Amniotic stem cell (primary cell): ENCODE measurements at regions not wholly inside any gene's neighbourhood (a gene's known extent, or its start where the extent isn't known, plus 50 kb on each side); places are given as distances from the start of the nearest gene placed in this dataset.
"Not testable (repeated sequence)": the region's sequence is repeated elsewhere in the genome, so short reads cannot be mapped to it uniquely, and the experiment has no call there.

ENCODE experiments used
- DNase-seq: peaks from one replicate; lab custom pipeline; 2025; lab: John Stamatoyannopoulos, UW

DNA sequence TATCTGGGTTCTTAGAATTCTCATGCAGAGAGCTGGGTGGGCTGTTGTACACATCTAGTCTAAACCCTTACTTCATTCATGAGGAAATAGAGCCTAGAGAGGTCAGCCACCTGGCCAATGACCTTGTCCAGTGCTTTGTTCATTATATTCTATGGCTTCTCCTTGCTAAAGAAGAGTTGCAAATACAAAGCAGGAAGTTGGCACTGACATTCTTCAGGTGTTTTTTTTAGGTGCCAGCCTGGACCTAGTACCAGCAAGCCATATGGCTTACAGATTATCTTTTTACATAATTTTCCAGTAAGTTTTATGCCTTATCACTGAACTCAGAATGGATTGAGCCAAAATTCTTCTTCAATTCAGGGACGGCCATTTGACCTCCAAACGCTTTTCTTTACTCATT is 54.7 kb upstream of the PGM2 start:
- DNase-seq: no peak

DNA sequence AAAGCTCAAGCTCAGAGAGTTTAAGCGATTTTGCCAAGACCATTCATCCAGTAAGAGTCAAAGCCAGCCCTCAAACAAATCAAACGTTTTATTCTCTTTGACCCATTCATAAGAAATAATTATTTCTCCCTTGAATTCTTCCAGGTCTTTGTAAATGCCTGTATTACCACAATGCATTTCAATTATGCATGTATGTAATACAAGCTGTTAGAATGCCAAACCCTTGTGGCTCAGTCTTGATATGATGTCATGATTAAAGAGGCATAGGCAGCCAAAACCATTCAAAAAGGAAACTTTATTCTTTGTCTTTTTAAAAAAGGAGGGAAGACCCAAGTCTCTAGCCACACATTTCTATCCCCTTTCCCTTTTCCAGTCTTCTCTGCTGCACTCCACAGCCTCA is 56.5 kb upstream of the PGM2 start:
- no peak for DNase-seq

DNA sequence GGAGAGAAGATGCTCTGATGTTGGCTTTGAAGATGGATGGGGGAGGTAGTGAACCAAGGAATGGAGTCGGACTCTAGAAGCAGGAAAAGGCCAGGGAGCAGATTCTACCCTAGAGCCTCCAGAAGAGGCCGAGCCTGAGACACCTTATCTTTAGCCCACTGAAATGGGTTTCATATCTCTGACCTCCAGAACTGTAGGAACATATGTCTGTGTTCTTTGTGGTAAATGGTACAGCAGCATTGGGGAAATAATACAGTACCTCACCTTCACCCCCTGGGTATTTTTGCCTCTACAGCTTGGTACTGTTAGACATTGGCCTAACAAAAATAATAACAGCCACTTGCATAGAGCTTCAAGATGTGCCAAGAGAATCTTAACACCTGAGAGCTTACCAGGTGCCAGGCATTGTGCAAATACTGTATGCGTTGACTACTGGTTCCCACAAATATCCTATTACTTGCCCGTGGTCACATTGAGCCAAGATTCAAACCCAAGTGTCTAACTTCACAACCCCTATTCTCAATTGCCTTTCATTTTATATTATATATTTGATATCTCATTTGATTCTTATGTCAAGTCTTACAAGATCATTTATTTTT is 57.0 kb upstream of the PGM2 start:
- DNase-seq: no peak

DNA sequence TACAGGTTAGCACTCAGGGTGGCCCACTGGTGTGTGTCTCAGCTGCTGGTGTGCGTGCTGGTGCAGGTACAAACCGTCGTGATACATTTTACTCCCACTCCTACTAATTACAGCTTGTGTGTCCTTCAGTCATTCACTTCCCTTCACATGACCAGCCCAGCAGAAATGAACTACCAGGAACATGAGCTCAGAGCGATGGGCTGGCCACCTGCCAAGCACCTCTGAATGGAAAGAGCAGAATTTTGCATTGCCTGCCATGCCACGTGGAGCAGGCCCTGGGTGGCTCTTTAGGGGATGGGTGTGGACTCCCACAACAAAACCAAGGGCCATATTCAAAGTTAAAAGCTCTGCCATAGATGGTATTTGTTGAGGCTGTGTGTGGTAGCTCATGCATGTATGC is 58.9 kb upstream of the PGM2 start:
- DNase-seq: no peak

DNA sequence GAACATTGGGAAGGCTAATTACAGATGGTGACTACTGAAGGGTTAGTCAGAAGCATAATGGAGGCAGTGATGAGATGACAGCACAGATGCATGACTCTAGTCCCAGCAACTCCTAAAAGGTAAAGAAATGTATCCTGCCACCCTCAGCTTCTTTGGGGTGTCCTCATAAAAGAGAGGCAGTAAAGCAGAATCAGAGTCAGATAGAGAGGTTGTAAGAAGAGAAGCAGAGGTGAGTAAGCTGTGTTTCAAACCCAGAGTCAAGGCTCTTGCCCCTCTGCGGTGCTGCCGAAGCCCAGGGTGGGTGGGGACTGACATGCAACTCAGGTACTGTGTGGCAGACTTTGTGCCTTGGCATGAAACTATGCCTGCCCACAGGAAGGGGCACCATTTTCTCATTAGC is 59.5 kb upstream of the PGM2 start:
- DNase-seq: no peak

DNA sequence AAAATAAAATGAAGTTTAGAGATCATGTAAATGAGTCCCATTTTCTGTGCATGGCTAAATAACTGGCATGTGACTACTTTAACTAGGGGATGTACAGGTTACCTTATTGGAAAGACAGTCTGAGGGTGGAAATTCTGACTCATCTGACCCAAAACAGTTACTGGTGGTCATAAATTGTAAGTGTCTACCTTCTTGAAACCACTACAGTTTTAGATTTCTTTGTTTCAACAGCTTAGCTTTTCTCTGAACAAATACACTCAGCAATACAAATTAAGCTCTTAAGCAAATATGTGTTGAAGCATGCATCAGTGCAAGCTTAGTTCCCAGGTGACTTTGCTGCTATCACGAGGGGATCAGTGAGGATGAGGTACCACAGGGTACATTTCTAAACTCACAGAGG is 60.7 kb upstream of the PGM2 start:
- no peak for DNase-seq

DNA sequence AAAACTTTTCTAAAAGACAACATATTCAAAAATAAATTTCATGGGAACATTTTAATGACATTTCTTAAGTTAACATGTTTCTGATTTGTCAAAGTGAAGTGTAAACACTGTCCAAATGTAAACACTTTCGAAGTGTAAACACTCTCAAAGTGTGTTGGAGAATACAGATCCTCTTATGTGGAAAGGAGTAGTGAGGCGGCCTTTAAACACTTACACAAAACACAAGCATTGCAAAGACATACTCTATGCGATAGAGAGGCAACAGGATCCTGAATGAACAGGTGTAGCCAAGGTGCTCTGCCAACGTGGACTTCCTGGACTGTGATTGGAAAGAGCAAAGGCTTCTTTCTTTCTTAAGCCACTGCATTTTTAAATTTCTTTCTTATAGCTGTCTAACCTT is 62.7 kb upstream of the PGM2 start:
- no peak for DNase-seq

DNA sequence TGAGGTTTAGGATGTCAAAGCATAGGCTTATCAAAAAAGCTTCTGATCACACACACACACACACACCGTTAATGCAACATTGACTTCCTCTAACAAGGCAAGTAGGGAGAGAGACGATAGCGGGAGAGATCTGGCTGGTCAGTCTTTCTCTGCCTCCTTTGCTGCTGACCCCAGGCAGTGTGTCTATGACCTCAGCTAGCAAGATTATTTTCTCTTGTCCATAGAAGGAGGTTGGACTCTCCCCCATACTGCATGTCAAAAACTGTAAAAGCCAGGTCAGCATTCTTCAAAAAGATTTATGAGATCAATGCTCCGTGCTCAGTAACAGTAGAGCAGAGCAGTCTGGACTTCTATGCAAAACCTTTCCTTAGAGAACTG is 63.5 kb upstream of the PGM2 start:
- no peak for DNase-seq

DNA sequence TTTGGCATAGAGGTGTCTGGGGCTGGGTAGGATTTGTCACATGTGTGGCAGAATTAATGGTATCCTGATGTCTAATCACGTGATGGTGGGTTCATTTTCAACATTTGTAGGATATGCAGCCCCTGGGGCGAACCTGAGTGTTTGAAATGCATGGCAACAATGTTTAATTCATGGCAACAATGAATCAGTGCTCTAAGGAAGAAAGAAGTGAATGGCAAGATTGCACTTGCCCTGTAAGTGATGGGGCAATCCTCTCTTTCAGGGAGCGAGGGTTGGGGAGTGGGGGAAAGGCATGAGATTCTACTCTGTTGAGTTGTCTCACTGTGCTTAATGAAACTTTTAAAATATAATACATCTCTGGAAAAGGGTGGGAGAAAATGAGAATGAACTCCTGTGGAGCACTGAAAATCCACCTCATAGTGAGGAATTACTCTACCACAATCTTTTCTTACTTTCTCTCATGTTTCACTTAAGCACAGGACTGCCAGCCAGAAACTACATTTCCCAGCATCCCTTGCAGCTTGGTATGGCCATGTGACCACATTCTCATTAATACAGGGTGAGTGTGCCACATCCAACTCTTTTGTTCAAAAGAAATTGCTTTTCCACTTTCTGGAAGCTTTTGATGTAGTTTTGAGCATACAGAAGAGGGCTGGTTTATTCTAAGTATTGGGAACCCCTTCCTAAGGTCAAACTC is 64.0 kb upstream of the PGM2 start:
- no peak for DNase-seq

DNA sequence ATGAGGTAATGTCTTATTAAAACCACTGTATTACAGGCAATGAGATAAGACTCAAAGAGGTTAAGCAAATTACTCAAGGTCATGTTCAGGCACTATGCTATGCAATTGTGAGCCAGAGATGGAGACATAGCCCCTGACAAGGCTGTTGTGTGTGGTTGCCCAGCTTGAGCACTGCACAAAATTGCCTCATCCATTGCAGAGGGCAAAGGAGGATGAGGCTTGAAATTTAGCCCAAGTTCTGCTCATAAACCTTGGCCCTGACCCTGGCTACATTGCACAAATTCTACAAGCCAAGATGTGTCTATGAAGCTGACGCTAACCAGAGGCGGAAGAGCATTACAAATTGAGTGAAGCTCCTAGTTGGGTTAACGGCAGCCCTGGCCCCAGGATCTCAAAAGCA is 65.6 kb upstream of the PGM2 start:
- no peak for DNase-seq

DNA sequence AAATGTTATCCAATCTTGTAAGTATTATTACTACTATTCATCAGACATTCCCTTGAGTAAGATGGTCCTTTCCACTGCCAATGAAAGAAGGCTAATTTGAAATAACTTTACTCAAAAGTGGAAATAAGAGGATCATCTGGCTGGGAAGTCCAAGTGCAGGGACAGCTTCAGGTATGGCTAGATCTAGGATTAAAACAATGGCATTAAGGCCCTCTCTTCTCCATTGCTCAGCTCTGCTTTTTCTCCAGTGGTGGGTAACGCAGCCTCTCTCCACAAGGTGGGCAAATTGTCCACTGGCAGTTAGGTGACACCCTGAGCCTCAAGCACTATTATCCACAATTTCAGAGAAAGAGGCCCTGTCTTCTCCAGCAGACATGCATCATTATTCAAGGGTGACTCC is 66.7 kb upstream of the PGM2 start:
- no peak for DNase-seq

DNA sequence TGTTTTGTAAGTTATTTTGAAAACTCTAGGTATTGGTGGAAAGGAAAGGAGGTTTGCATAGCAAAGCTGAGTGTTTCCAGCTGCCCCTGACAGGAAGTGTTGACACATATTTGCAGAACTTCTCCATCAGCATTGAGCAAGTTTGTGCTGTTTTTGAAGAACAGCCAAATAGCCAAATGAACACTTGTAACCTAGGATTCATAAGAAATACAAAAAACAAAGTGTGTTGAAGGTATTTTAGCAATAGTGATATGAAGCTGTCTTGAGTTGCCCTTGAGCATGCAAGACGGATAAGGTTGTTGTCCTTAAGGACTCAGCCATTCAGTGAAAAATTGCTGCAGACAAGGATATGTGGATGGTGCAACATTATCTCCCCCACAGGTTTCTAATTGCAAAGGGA is 68.3 kb upstream of the PGM2 start:
- no peak for DNase-seq

DNA sequence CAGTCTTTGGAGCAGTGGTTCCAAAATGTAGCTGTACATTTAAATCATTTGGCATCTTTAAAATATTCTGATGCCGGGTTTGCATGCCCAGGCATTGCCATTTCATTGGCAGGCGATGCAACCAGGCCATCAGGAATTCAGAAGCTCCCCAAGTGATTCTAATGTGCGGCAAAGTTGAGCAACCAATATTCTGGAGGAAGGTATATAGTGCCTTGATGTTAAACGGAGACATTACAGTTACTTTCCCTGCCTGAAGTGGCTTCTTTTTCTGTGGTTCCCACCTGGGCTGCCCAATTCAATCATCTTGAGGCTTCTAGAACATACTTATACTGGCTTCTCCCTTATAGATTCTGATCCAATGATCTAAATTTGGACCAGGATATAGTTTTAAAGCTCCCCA is 68.7 kb upstream of the PGM2 start:
- no peak for DNase-seq

DNA sequence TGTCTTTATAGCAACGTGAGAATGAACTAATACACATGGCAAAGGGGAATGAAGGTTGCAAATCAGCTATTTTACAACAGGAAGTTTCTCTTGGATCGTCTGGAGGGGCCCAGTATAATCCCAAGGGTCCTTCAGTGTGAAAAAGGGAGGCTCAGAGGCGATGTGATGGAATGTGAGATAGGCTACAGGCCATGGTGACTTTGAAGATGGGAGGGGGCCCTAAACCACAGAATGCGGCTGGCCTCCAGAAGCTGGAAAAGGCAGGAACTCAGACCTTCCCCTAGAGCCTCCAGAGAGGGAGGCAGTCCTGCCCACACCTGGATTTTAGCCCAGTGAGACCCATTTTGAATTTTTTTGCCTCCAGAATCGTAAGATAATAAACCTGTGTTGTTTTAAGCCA is 69.4 kb upstream of the PGM2 start:
- no peak for DNase-seq

DNA sequence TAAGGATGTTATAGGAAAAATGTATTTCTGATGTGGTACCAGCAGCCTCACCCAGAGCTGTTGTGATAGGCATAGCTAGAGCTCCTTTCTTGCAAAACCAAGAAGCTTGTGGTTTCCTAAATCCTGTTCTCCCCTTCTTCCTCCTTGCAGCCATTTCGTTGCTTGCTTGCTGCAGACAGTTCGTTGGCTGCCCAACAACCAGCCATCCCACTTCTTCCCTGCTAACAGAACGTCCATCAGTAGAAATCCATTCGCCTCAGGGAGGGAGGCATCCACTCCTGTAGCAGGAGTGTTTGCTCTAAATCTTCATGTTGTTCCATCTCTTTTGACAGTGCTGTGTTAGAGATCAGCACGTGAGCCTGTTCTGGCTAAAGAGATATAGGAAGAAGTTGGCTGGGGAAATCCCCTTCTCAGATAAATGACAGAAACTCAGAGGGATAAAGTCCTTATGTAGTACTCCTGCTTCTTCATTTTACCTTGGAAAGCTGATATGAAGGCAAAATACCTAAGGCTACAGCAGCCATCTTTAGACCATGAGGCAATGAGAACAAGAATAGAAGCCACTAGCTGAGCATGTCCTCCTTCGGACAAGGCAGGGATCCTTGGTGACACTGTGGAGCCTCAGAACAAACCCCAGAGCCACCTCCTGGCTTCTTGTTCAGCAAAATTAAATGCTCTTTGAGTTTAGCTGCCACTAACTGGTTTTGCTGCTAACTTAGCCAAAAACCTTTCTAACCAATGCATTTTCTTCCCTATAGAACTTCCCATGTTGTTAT is 68.4 kb upstream of the RELL1 start:
- no peak for DNase-seq

DNA sequence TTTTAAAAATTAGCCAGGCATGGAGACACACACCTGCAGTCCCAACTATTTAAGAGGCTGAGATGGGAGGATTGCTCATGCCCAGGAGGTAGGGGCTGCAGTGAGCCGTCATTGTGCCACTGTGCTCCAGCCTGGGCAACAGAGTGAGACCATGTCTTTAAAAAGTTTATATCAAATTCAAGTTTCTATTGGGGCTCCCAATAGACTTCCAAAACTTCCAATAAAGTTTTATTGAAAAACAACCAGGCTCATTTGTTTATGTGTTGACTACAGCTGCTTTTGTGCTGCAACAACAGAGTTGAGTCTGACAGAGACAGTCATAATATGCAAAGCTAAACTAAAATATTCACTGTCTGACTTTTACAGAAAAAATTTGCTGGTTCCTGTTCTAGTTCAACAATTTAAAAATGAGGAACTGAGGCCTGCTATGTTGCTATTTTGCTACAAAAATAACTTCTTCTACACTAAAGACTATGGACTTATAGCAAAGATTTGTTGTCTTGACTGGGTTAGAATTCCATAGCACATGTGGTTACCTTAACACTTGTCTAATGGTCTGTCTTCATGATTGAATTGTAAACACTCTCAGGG is 63.3 kb upstream of the RELL1 start:
- DNase-seq: no peak

DNA sequence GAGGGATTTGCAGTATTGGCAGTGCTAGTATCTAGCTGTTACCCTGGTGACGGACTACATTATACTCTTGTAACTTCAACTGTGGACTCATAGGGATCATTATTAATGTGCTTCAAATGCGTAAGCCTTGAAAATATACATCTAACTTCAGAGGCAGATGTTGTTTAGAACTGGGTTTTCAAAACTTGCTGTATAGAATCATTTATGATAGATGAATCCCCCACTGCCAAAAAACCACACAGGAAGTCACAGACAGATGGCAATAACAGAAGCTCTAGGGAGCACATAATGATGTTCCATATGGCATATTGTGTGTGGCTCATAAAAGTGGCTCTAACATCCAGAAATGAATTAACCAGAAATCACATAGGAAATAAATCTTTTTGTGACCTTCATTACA is 62.3 kb upstream of the RELL1 start:
- DNase-seq: no peak

DNA sequence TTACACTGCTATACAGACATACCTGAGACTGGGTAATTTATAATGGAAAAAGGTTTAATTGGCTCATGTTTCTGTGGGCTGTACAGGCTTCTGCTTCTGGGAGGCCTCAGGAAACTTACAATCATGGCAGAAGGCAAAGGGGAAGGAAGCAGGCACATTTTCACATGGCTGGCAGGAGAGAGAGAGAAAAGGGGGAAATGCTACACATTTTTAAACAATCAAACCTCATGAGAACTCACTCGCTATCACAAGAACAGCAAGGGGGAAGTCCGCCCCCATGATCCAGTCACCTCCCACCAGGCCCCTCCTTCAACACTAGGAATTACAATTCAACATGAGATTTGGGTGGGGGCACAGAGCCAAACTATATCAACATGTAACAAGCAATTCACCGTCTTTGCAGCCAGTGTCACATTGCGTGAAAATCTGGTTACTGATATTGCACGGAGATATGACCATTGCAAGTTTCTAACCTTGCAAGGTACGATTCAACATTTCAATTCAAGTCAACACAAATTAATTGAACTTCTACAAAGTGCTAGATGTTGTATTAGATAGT is 61.7 kb upstream of the RELL1 start:
- DNase-seq: no peak

DNA sequence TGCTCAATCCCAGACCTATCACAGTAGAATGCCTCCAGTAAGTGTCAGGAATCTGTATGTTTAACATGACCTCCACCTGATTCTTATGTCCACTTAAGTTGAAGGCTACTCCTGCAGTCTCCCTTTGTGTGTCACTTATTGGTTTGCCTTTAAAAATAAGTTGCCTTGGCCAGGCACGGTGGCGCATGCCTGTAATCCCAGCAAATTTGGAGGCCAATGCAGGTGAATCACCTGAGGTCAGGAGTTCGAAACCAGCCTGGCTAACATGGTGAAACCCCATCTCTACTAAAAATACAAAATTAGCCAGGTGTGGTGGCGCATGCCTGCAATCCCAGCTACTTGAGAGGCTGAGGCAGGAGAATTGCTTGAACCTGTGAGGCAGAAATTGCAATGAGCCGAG is 60.7 kb upstream of the RELL1 start:
- not testable (repeated sequence) for DNase-seq

DNA sequence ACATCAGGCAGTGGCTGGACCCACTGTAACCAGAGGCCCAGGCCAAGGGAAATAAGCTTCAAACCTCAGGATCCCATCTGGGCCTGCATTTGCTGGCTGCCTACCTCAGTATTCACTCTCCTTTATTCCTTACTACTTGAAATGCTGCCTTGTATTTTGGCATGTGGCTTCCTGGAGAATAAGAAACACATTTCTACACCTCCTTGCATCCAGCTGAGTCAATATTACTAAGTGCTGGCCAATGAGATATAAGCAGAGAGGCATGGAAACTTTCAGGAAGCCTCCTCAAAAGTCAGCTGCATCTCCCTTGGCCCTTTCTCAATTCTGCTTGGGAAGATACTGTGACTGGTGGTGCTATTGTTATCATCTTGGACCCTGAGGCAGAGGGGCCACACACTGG is 59.8 kb upstream of the RELL1 start:
- DNase-seq: no peak

DNA sequence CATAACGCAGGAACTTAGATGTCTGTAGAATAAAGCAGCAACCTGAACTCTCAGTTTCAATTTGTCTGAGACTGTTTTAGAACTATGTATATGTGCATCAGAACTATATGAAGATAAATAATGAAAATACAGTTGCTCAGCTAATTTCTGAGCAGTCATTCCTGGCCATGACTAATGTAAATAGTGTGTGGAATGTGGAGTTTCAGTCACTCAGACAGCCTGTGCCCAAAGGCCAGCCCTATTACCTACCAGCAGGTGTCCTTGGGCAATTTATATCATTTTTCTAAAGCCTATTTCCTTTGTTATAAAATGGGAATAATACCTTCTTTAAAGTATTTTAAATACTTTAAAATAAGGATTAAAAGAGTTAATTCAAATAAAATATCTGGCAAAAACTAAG is 56.0 kb upstream of the RELL1 start:
- DNase-seq: no peak

DNA sequence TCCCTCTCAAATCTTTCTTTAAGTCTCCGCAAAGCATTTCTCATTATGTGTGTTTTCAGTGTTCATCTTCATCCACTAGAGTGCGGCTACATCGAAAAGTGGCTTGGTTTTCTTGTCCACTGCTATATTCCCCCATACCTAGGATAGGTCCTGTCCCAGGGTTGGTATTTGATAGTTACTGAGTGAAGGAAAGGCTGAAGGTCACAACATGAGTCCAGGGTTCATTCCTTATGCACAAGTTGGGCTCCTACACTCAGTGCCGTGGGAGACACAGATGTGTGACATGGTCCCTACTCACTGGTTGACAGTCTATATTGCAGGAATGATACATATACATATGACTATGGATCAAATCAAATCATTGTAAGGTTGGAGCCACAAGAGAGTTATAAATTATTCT is 55.4 kb upstream of the RELL1 start:
- DNase-seq: no peak

DNA sequence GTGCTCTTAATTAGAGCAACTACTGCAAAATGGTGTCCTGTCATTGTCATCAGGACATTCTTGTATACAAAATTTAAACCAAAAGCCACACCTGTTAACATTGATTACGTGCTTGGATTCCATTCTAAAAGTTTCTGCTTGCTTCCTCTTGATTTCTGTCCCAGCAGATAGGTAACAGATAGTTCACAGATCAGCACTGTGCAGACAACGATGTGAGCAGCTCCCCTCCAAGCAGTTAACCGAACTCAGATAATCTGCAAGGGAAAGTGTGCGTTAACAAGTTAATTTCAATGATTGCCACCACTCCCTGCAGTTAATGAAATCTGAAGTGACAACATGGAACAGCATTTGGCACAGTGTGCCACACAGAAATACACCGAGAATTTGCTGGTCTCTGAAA is 54.4 kb upstream of the RELL1 start:
- DNase-seq: no peak
